ACC112 (cell line): ENCODE measurements at regions not wholly inside any gene's neighbourhood (a gene's known extent, or its start where the extent isn't known, plus 50 kb on each side); places are given as distances from the start of the nearest gene placed in this dataset.

Experiments
- H2AFZ ChIP-seq: fragments of 200-600 bp; sonication (generic); one replicate; pipeline ENCODE4 v1.6.0; 2017; ENCODE audit warnings: antibody characterized with exemption, low read length; ENCODE audit not compliant: unreplicated experiment
- H3K27ac ChIP-seq: fragments of 200-600 bp; sonication (generic); 2 replicates; pipeline ENCODE4 v1.5.1; 2014; ENCODE audit warnings: low read depth, mild to moderate bottlenecking, antibody characterized with exemption, low read length, moderate library complexity
- H3K27me3 ChIP-seq: fragments of 200-600 bp; sonication (generic); 2 replicates; pipeline ENCODE4 v1.6.1; 2014; ENCODE audit warnings: mild to moderate bottlenecking, antibody characterized with exemption, low read length, moderate library complexity, mixed read lengths; ENCODE audit not compliant: insufficient read depth
- H3K36me3 ChIP-seq: fragments of 200-600 bp; sonication (generic); 2 replicates; pipeline ENCODE4 v1.6.1; 2016; ENCODE audit warnings: mild to moderate bottlenecking, antibody characterized with exemption, low read length, moderate library complexity, mixed read lengths; ENCODE audit not compliant: insufficient read depth
- H3K4me1 ChIP-seq: fragments of 200-600 bp; sonication (generic); one replicate; pipeline ENCODE4 v1.6.1; 2016; ENCODE audit warnings: low read length, mixed read lengths; ENCODE audit not compliant: insufficient read depth, unreplicated experiment, control insufficient read depth
- H3K4me3 ChIP-seq: fragments of 200-600 bp; sonication (generic); 2 replicates; pipeline ENCODE4 v1.5.1; 2014; ENCODE audit warnings: mild to moderate bottlenecking, low read depth, low read length
- H3K79me2 ChIP-seq: fragments of 200-600 bp; sonication (generic); one replicate; pipeline ENCODE4 v1.6.0; 2016; ENCODE audit warnings: low read length; ENCODE audit not compliant: control insufficient read depth, unreplicated experiment, insufficient read depth

DNA sequence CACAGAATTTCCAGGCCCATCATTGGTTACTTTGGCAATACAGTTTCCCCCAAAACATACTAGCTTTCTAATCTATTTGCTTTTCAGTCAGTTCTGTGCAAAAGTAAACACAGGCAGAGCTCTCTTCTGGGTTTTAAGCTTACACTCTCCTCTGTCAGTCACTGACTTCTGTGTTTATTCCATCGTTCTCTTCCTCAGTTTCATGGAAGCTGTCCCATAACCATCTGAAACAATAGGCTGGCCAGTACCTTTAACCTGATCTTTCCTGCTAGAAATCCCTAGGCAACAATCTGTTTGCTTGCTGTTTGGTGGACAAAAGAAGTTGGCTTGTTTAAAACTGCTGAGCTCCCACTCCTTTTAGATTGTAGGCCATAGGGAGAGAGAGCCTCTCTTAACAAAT lies 431.5 kb downstream of the HACE1 start:
- Histone ChIP-seq H3K36me3 (no peaks in the 10 kb centered on the region), H3K27ac (no peak overlapping the region), H3K4me3 (no peak overlapping the region), H2AFZ (no peak overlapping the region), H3K27me3 (no peaks in the 10 kb centered on the region), H3K79me2 (no peaks in the 10 kb centered on the region), H3K4me1 (no peaks in the 10 kb centered on the region)

DNA sequence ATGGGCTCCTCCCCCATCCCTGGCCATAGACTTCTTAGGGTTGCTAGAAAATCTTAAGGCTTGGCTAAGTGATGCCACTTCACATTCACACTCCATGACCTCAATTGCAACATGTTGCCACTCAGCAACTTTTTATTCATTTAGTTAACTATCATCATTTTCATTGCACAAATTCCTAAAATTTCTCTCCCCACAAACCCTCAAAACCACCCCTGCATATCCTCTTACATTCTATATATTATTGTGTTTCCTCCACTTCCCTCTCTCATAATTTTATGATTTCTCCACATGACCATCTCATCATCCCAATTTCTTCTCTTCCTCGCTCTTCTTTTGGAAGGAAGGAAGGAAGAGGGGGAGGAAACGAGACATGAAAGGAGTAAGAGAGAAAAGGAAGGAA lies 436.0 kb downstream of the HACE1 start:
- no peak overlapping the region for H2AFZ ChIP-seq
- H3K79me2 ChIP-seq = no peaks in the 10 kb centered on the region
- no peak overlapping the region for H3K4me3 ChIP-seq
- no peaks in the 10 kb centered on the region for H3K27me3 ChIP-seq
- no peaks in the 10 kb centered on the region for H3K36me3 ChIP-seq
- no peak overlapping the region for H3K27ac ChIP-seq
- no peaks in the 10 kb centered on the region for H3K4me1 ChIP-seq

DNA sequence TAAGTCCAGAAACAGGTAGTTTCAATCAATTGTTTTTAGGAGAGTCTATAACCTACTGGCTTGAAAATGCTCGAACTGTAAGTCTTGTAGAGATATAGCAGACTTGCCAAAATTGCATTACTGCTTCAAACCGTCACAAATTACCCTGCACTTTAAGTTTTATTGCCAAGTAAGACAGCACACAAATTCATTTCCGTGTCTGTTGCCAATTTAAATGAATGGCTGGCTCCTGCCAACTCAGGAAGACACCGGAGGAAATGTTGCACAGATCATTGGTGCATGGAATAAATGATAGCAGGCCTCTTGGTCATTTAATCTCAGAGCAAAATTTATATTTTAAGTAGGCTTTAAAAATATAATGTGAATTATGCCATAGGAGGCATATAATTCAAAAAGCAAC lies 438.1 kb downstream of the HACE1 start:
- Histone ChIP-seq H3K36me3 (no peaks in the 10 kb centered on the region), H3K79me2 (no peaks in the 10 kb centered on the region), H2AFZ (no peak overlapping the region), H3K27me3 (no peaks in the 10 kb centered on the region), H3K4me1 (no peaks in the 10 kb centered on the region), H3K4me3 (no peak overlapping the region), H3K27ac (no peak overlapping the region)

DNA sequence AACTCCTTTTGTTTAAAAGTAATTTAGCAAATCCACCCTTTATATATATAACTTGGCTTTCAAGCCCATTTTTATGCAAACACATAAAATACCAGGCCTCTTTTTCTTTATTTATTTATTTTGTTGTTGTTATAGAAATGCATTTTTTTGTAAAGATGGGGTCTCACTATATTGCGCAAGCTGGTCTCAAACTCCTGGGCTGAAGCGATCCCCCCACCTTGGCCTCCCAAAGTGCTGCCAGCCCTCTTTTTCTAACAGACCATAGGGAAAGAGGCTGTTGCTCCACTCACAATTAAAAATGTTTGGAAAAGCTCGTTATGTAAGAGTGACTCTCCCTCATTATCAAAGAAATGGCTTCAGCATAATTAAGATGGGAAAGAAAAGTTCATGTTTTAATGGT lies 440.9 kb downstream of the HACE1 start:
- Histone ChIP-seq H3K27ac (no peak overlapping the region), H3K79me2 (no peaks in the 10 kb centered on the region), H3K4me1 (no peaks in the 10 kb centered on the region), H3K27me3 (no peaks in the 10 kb centered on the region), H3K36me3 (no peaks in the 10 kb centered on the region), H3K4me3 (no peak overlapping the region), H2AFZ (no peak overlapping the region)

DNA sequence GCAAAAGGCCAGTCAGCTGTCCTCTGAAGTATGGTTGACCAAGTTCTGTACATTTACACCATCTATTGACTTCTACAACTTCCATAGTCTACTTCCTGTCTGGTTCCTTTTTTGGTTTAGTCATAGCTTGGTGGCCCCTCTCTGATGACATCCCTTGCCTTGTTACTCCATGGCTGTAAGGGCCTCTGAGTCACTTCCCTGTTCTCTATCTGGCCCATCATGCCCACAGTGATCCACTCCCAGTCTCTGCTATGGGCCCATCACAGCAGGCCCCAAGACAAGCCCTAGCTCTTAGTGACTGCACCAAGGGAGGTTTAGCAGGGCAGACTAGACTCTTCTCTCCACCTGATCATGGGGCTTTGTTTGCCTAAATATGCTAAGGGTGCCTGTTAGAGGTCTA lies 441.6 kb downstream of the HACE1 start:
- Histone ChIP-seq H3K36me3 (no peaks in the 10 kb centered on the region), H3K4me3 (no peak overlapping the region), H3K27me3 (no peaks in the 10 kb centered on the region), H3K27ac (no peak overlapping the region), H3K4me1 (no peaks in the 10 kb centered on the region), H2AFZ (no peak overlapping the region), H3K79me2 (no peaks in the 10 kb centered on the region)

- no peaks in the 10 kb centered on the region for H3K27me3 ChIP-seq
- H3K36me3 ChIP-seq = no peaks in the 10 kb centered on the region
- no peak overlapping the region for H2AFZ ChIP-seq
- H3K4me1 ChIP-seq = no peaks in the 10 kb centered on the region
- H3K4me3 ChIP-seq = no peak overlapping the region
- no peak overlapping the region for H3K27ac ChIP-seq
- no peaks in the 10 kb centered on the region for H3K79me2 ChIP-seq
Measured at GRCh38 chr6:104414723-104415122, 445.0 kb downstream of the HACE1 start.

GRCh38 chr6:104413767-104414166 lies 446.0 kb downstream of the HACE1 start:
- Histone ChIP-seq H3K27ac (no peak overlapping the region), H3K79me2 (no peaks in the 10 kb centered on the region), H3K4me1 (no peaks in the 10 kb centered on the region), H3K4me3 (no peak overlapping the region), H3K36me3 (no peaks in the 10 kb centered on the region), H3K27me3 (no peaks in the 10 kb centered on the region), H2AFZ (no peak overlapping the region)

DNA sequence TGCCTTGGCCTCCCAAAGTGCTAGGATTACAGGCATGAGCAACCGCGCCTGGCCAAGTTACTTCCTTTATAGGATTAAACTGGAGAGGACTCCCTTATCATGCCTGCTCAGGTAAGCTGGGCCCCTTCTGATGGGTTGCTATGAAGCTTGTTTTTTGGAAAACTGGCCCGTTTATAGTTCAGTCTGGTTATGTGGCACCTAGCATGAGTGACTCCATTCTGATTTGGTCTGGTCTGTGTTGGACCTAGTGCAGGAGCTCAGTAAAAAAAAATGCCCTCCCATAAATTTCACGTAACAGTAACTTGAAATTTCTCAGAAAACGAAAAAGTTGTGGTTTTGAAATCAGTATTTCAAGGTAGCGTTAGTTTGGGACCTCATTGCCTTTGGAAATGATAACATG lies 448.4 kb downstream of the HACE1 start:
- no peak overlapping the region for H3K27ac ChIP-seq
- no peaks in the 10 kb centered on the region for H3K36me3 ChIP-seq
- no peak overlapping the region for H3K4me3 ChIP-seq
- no peaks in the 10 kb centered on the region for H3K4me1 ChIP-seq
- H3K79me2 ChIP-seq = no peaks in the 10 kb centered on the region
- H2AFZ ChIP-seq = no peak overlapping the region
- no peaks in the 10 kb centered on the region for H3K27me3 ChIP-seq

DNA sequence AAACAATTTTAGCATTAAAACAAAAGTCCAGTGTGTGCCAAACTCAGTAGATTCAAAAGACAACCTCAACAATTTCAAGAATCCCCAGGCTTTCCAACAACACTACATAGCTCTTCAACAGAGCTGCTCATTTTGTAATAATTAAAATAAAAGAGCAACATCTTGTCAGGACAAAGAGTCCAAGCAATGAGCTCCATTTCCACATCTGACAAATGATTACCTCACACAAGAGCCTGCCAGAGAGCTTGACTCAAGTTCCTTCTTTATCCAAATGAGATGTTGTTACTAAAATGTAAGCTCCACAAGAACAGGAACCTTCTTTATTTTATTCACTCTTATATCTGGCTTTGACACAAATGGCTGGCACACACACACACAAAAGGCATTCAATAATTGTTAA lies 449.8 kb downstream of the HACE1 start:
- Histone ChIP-seq H3K27ac (no peak overlapping the region), H3K4me3 (no peak overlapping the region), H2AFZ (no peak overlapping the region), H3K79me2 (no peaks in the 10 kb centered on the region), H3K4me1 (no peaks in the 10 kb centered on the region), H3K27me3 (no peaks in the 10 kb centered on the region), H3K36me3 (no peaks in the 10 kb centered on the region)

DNA sequence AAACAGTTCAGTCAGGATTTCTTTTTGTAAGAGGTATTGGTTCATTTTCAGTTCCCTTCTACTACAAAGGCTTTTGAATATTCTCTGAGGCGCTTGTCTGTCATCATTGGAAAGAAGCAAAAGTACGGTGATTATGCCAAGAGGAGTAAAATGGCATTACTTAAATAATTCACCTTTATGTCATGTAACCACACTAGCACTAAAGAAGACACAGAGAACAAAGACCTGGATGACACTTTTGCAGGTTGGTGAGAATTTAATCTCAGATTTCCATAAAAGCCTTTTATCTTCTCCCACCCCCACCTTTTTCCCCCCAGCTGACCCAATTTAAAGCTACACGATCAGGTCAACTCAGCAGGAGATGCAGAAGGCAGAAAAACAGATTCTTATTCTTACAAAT lies 451.8 kb downstream of the HACE1 start:
- Histone ChIP-seq H3K27me3 (no peaks in the 10 kb centered on the region), H3K27ac (no peak overlapping the region), H3K36me3 (no peaks in the 10 kb centered on the region)

DNA sequence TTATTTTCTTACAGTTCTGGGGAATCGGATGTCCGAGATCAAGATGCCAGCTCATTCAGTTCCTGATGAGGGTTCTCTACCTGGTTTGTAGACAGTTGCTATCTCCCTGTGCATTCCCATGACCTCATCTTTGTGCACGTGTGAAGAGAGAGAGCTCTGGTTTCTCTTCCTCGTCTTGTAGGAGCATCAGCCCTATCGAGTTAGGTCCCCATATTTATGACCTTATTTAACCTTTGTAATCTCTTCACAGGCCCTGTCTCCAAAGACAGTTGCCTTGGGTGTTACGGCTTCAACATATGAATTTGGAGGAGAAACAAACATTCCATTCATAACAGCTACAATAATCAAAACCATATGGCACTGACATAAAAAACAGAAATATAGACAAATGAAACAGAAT lies 455.3 kb downstream of the HACE1 start:
- Histone ChIP-seq H3K27ac (no peak overlapping the region), H3K36me3 (no peaks in the 10 kb centered on the region), H3K79me2 (no peaks in the 10 kb centered on the region), H3K4me3 (no peak overlapping the region), H3K27me3 (no peaks in the 10 kb centered on the region), H2AFZ (no peak overlapping the region), H3K4me1 (no peaks in the 10 kb centered on the region)

More for the DNA sequence above, 451.8 kb downstream of the HACE1 start:
- Histone ChIP-seq H2AFZ (no peak overlapping the region), H3K79me2 (no peaks in the 10 kb centered on the region), H3K4me1 (no peaks in the 10 kb centered on the region), H3K4me3 (no peak overlapping the region)

DNA sequence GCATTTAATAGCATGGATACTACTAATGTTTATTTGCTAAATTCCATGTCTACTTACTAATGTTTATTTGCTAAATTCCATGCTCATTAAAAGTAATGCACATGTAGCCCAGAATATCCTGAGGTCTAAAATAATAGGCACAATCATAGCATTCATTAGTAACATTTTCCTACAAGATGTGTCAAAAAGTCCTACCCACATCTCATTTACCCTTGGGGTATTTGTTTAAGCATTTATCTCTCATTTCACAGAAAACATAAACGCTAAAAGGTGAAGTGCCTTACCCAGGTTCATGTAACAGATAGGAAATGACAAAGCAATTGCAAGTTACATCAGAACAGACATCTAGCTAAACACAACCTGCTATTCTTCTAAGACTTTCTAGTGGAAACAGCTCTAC lies 457.1 kb downstream of the HACE1 start:
- Histone ChIP-seq H3K79me2 (no peaks in the 10 kb centered on the region), H3K27me3 (no peaks in the 10 kb centered on the region), H2AFZ (no peak overlapping the region), H3K27ac (no peak overlapping the region), H3K4me1 (no peaks in the 10 kb centered on the region), H3K4me3 (no peak overlapping the region), H3K36me3 (no peaks in the 10 kb centered on the region)
